Osteocyte (in vitro differentiated cells): ENCODE measurements at regions not wholly inside any gene's neighbourhood (a gene's known extent, or its start where the extent isn't known, plus 50 kb on each side); places are given as distances from the start of the nearest gene placed in this dataset.

ENCODE experiments used
- DNase-seq: peaks from one replicate; pipeline ENCODE4 v3.0.0; 2021; ENCODE audit warnings: mixed read lengths; ENCODE audit not compliant: unreplicated experiment; ENCODE audit errors: extremely low spot score
- H3K27ac Mint-ChIP-seq: one replicate; pipeline ENCODE4 v1.8.0; 2021; ENCODE audit warnings: mild to moderate bottlenecking, mixed read lengths; ENCODE audit not compliant: unreplicated experiment
- H3K27me3 Mint-ChIP-seq: one replicate; pipeline ENCODE4 v1.8.0; 2021; ENCODE audit warnings: mixed read lengths; ENCODE audit not compliant: unreplicated experiment
- H3K36me3 Mint-ChIP-seq: one replicate; pipeline ENCODE4 v1.8.0; 2021; ENCODE audit warnings: mixed read lengths; ENCODE audit not compliant: unreplicated experiment
- H3K4me1 Mint-ChIP-seq: one replicate; pipeline ENCODE4 v1.8.0; 2021; ENCODE audit warnings: mixed read lengths; ENCODE audit not compliant: unreplicated experiment
- H3K4me3 Mint-ChIP-seq: one replicate; pipeline ENCODE4 v1.8.0; 2021; ENCODE audit warnings: mild to moderate bottlenecking, moderate library complexity, mixed read lengths; ENCODE audit not compliant: unreplicated experiment
- H3K9me3 Mint-ChIP-seq: one replicate; pipeline ENCODE4 v1.8.0; 2021; ENCODE audit warnings: mixed read lengths; ENCODE audit not compliant: unreplicated experiment
- TF ChIP-seq, protein P1 (sequence below): fragments of 200-600 bp; sonication (generic); IDR thresholded peaks from 2 replicates; pipeline ENCODE4 v1.5.0; 2021; ENCODE audit warnings: antibody characterized with exemption, mild to moderate bottlenecking, moderate library complexity

DNA sequence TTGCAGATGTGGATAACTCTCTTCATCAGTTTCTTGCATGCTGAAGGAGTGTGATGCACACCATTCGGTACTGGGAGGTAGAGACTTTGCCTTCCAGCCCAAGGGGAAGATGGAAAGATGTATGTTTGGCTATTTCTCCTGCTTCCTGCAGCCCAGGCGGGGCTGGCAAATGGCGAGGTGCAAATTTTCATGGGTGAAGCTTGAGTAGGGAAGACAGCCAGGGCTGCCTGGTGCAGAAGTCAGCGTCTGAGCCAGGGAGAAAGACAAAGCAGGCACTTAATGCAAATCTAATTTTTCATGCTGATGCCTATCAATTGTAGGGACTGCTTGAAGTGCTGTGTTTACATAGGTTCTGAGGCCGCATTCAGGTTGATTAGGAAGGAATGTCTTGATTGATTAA lies 384.7 kb upstream of the EEF2KMT start:
- Mint-ChIP-seq H3K27me3 (no peaks in the 10 kb centered on the region), H3K4me1 (no peaks in the 10 kb centered on the region), H3K36me3 (no peaks in the 10 kb centered on the region), H3K27ac (no peak overlapping the region), H3K4me3 (no peak overlapping the region), H3K9me3 (peaks cover 8% of the 10 kb centered on the region)
- no peak for DNase-seq
- TF ChIP-seq, protein P1, sequence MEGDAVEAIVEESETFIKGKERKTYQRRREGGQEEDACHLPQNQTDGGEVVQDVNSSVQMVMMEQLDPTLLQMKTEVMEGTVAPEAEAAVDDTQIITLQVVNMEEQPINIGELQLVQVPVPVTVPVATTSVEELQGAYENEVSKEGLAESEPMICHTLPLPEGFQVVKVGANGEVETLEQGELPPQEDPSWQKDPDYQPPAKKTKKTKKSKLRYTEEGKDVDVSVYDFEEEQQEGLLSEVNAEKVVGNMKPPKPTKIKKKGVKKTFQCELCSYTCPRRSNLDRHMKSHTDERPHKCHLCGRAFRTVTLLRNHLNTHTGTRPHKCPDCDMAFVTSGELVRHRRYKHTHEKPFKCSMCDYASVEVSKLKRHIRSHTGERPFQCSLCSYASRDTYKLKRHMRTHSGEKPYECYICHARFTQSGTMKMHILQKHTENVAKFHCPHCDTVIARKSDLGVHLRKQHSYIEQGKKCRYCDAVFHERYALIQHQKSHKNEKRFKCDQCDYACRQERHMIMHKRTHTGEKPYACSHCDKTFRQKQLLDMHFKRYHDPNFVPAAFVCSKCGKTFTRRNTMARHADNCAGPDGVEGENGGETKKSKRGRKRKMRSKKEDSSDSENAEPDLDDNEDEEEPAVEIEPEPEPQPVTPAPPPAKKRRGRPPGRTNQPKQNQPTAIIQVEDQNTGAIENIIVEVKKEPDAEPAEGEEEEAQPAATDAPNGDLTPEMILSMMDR: no peak

DNA sequence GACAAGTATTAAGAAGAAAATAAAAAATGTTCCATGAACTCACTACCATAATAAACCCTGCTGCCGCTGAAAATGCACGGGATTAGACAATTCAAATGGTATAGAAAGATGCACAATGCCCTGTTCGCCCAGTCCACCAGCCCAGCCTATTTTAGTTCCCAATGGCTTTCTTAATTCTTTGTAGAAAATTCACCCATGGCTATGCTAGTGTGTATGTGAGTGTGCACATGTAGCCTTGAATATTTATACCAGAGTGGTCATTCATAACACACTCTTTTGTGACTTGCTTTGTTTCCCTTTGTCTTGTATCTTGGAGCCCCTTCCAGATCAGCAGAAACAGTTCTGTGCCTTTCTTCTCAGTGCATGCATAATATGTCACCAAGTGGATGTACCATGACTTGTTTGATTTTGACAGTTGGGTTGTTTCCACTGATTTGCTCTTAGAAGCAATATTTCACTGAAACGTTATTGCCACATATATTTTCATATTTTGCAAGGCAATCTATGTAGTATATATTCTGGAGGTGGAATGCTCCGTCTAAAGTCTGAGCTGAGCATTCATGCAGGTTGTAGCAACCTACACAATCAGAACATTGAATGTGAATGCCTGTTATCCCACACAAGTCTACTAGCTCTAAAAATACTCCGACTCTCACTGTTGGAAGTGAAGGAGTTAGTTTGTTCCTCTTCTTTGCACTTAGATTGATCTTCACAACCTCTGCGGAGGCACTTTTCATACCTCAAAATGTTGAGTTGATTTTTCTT lies 383.0 kb upstream of the EEF2KMT start:
- TF ChIP-seq, protein P1: no peak
- Mint-ChIP-seq H3K9me3 (peaks cover 17% of the 10 kb centered on the region), H3K27ac (no peak overlapping the region), H3K4me1 (no peaks in the 10 kb centered on the region), H3K4me3 (no peak overlapping the region), H3K36me3 (no peaks in the 10 kb centered on the region), H3K27me3 (no peaks in the 10 kb centered on the region)
- DNase-seq: no peak

DNA sequence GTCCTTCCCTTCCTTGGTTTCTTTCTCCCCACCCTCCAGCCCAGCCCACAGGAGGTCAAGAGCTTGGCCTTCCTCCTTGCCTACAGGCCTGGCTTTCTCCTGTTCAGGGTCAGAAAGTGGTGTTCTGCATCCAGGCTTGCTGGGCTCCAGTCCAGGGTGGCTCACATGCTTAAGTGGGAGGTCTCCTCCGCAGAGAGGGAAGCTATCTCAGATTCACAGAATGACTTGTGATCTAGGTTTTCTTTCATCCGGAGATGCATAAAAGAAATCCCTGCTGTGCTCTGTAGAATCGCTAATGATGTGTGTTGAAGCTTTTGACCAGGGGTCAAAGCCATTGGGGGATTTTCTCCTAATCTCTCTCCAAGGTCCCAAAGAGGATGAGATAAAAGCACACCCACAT lies 382.3 kb upstream of the EEF2KMT start:
- no peaks in the 10 kb centered on the region for H3K4me1 Mint-ChIP-seq
- no peaks in the 10 kb centered on the region for H3K36me3 Mint-ChIP-seq
- no peak overlapping the region for H3K27ac Mint-ChIP-seq
- no peak for DNase-seq
- peaks cover 20% of the 10 kb centered on the region for H3K9me3 Mint-ChIP-seq
- H3K4me3 Mint-ChIP-seq: no peak overlapping the region
- no peaks in the 10 kb centered on the region for H3K27me3 Mint-ChIP-seq
- TF ChIP-seq, protein P1: no peak

DNA sequence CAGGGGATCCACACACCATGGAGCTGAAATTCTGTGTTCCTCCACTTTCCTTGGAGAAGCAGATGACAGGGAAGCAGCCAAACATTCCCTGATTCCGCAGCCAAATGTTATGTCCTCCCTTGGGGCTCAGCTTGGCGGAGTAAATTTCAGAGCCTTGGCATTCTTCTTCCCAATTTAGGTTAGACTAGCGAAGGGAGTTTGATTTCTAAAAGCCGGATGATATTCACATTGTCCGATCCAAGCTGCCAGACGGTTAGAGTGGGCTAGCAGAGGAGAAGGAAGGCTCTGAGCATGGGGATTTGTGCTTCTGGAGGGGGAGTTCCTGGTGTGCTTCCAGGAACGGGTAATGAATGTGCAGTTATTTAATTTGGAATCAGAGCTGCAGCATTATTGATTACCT lies 380.4 kb upstream of the EEF2KMT start:
- Mint-ChIP-seq H3K4me3 (no peak overlapping the region), H3K36me3 (no peaks in the 10 kb centered on the region), H3K27me3 (no peaks in the 10 kb centered on the region), H3K4me1 (no peaks in the 10 kb centered on the region), H3K27ac (no peak overlapping the region), H3K9me3 (peaks cover 27% of the 10 kb centered on the region)
- TF ChIP-seq, protein P1: no peak
- DNase-seq: no peak

DNA sequence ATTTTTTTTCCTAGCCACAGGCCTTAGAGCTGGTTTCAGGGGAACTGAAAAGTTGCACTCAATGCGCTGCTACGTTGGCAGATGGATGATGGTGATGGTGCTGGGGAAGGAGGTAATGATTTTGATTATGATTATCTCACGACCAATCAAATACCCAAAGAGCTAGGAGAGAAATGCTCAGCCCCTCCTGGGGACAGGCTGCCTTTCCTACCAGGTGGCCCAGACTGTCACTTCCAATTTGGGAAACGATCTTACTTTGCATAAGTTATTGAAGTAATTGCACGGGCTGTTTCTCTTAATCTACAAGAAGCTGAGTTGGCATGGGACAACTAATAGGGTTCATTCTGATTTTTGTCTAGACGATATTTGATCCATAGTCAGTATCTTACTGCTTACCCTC lies 379.7 kb upstream of the EEF2KMT start:
- no peak overlapping the region for H3K27ac Mint-ChIP-seq
- no peak overlapping the region for H3K4me3 Mint-ChIP-seq
- no peaks in the 10 kb centered on the region for H3K36me3 Mint-ChIP-seq
- H3K27me3 Mint-ChIP-seq: no peaks in the 10 kb centered on the region
- H3K4me1 Mint-ChIP-seq: no peaks in the 10 kb centered on the region
- TF ChIP-seq, protein P1: no peak
- DNase-seq: no peak
- peaks cover 29% of the 10 kb centered on the region for H3K9me3 Mint-ChIP-seq
